RWPE1 (cell line): ENCODE measurements at regions not wholly inside any gene's neighbourhood (a gene's known extent, or its start where the extent isn't known, plus 50 kb on each side); places are given as distances from the start of the nearest gene placed in this dataset.

Source experiments
- CTCF ChIA-PET: fragments of 350-600 bp; sonication (Branson Sonifier 250); formaldehyde crosslinking; extraction: SDS; loops from one replicate; lab custom pipeline; 2021; lab: Yijun Ruan, JAX
- POLR2A ChIA-PET: fragments of 400-600 bp; formaldehyde crosslinking; extraction: SDS; loops from one replicate; lab custom pipeline; 2020; ENCODE audit warnings: antibody characterized with exemption; ENCODE audit not compliant: low non-redundant PET; lab: Yijun Ruan, JAX
- DNase-seq: peaks from one replicate; pipeline ENCODE4 v3.0.0; 2012; ENCODE audit warnings: low spot score
- H3K27ac ChIP-seq: fragments of 450-650 bp; 2 replicates; pipeline ENCODE4 v1.5.1; 2017
- TF ChIP-seq, protein P1 (sequence below): fragments of 450-650 bp; conservative IDR thresholded peaks from 2 replicates; pipeline ENCODE4 v1.5.1; 2017; ENCODE audit warnings: low read depth, mild to moderate bottlenecking

GRCh38 chr4:17109126-17109525, 210.7 kb upstream of the LDB2 start:
- POLR2A ChIA-PET = no interaction called here
- CTCF ChIA-PET = no interaction called here
- TF ChIP-seq, protein P1, sequence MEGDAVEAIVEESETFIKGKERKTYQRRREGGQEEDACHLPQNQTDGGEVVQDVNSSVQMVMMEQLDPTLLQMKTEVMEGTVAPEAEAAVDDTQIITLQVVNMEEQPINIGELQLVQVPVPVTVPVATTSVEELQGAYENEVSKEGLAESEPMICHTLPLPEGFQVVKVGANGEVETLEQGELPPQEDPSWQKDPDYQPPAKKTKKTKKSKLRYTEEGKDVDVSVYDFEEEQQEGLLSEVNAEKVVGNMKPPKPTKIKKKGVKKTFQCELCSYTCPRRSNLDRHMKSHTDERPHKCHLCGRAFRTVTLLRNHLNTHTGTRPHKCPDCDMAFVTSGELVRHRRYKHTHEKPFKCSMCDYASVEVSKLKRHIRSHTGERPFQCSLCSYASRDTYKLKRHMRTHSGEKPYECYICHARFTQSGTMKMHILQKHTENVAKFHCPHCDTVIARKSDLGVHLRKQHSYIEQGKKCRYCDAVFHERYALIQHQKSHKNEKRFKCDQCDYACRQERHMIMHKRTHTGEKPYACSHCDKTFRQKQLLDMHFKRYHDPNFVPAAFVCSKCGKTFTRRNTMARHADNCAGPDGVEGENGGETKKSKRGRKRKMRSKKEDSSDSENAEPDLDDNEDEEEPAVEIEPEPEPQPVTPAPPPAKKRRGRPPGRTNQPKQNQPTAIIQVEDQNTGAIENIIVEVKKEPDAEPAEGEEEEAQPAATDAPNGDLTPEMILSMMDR = no peak

GRCh38 chr4:17103231-17103630, 204.8 kb upstream of the LDB2 start:
- TF ChIP-seq, protein P1 = no peak
- POLR2A ChIA-PET = no interaction called here
- CTCF ChIA-PET = no interaction called here
- no peak overlapping the region for H3K27ac ChIP-seq
- DNase-seq = no peak

More at GRCh38 chr4:17109126-17109525, 210.7 kb upstream of the LDB2 start:
- DNase-seq = no peak
- no peak overlapping the region for H3K27ac ChIP-seq

GRCh38 chr4:17098996-17099395, 200.6 kb upstream of the LDB2 start:
- ChIA-PET POLR2A (no interaction called here), CTCF (no interaction called here)
- H3K27ac ChIP-seq = no peak overlapping the region
- TF ChIP-seq, protein P1 = no peak
- DNase-seq = no peak

- DNase-seq = no peak
- ChIA-PET POLR2A (no interaction called here), CTCF (no interaction called here)
- no peak overlapping the region for H3K27ac ChIP-seq
- TF ChIP-seq, protein P1 = no peak
These were observed 200.0 kb upstream of the LDB2 start for GRCh38 chr4:17098401-17098800.

DNA sequence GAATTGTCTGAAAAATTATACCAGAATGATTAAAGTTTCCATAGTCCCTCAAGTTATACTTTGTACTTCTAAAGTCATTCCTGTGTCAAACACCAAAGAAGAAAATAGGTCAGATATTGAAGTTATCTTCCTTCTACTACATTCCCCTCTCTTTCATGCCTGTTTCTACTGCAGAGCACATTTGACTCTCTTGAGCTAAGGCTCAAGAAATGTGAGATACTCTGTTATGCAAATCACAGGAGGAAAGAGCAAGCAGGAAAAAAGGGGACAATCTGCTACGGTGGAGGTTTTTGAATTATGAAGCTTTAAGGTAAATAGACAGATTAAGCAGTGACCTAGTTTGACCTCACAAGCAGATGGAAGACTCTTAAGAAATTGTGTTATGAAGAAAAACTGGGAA, 198.9 kb upstream of the LDB2 start:
- CTCF ChIA-PET = no interaction called here
- H3K27ac ChIP-seq = no peak overlapping the region
- no peak for DNase-seq
- TF ChIP-seq, protein P1 = no peak
- POLR2A ChIA-PET = no interaction called here

DNA sequence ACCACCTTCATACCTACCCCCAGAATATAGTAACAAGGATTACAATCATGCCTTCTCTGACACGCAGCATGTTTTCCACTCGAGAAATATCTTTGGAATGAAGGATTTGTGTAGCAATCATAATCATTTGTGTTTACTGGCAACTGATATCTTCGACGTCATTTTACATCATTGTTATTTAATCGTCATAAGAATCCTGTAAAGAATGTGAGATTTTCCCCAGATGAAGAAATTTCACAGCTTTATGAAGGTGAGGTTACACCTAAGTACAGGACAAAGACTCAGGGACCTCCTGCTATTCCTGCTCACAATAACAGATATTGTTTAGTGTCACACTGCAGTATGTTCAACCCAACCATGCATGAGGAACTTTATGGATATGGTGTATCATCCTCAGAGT, 198.2 kb upstream of the LDB2 start:
- no peak overlapping the region for H3K27ac ChIP-seq
- TF ChIP-seq, protein P1 = no peak
- CTCF ChIA-PET = no interaction called here
- no peak for DNase-seq
- POLR2A ChIA-PET = no interaction called here

DNA sequence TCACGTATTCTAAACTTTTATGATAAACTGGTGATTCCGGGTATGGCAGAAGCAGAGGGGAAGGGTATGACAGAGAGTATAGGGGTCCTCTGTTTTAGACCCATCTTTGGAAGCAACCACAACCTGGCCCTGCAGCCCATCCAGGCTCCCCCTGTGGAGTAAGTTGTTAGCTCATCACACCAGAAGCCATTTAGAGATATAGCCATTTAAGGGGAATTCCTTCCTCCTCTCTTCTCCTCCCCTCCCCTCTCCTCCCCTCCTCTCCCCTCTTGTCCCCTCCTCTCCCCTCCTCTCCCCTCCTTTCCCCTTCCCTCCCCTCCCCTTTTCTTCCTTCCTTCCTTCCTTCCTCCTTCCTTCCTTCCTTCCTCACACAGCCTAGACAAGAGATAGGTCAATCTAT, 197.3 kb upstream of the LDB2 start:
- no peak overlapping the region for H3K27ac ChIP-seq
- ChIA-PET POLR2A (no interaction called here), CTCF (no interaction called here)
- no peak for DNase-seq
- TF ChIP-seq, protein P1 = no peak
